ENCODE measurements at regions not wholly inside any gene's neighbourhood (a gene's known extent, or its start where the extent isn't known, plus 50 kb on each side); places are given as distances from the start of the nearest gene placed in this dataset.

DNA sequence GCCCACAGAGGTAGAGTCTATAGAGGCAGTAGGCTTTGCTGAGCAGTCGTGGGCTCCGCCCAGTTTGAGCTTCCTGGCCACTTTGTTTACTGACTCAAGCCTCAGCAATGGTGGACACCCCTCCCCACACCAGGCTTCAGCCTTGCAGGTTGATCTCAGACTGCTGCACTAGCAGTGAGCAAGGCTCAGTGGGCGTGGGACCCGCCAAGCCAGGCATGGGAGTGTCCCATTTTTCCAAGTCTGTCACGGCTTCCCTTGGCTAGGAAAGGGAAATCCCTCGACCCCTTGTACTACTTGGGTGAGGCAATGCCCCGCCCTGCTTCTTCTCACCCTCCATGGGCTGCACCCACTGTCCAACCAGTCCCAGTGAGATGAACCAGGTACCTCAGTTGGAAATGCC lies 135.3 kb upstream of the NT5E start:
- H3K4me3 ChIP-seq (ENCODE audit: low read length), result no peak overlapping the region
- Mint-ChIP-seq H3K9me3 (peaks cover 32% of the 10 kb centered on the region), H3K27ac (no peak overlapping the region), H3K4me1 (no peaks in the 10 kb centered on the region), H3K27me3 (ENCODE audit: insufficient read depth) (peaks cover 3% of the 10 kb centered on the region), H3K36me3 (ENCODE audit: low read depth) (no peaks in the 10 kb centered on the region), H3K4me3 (no peak overlapping the region)
- no peak overlapping the region for H3K27ac ChIP-seq (ENCODE audit: low read depth, low read length)
- 66 to 89% methylated on average over 4 to 7 of the region's 7 CpGs for WGBS, 2 experiments (ENCODE audit: insufficient coverage in 1 of 2, insufficient read length in 1 of 2)
- H3K9me3 ChIP-seq (ENCODE audit: control insufficient read depth, low read length), result peaks cover 13% of the 10 kb centered on the region
- no peaks in the 10 kb centered on the region for H3K27me3 ChIP-seq (ENCODE audit: control insufficient read depth, insufficient read depth, low read length, poor library complexity, severe bottlenecking)
- no peak overlapping the region for H3K9ac ChIP-seq (ENCODE audit: extremely low read depth, low read length, poor library complexity, severe bottlenecking)
- no peaks in the 10 kb centered on the region for H3K36me3 ChIP-seq (ENCODE audit: control insufficient read depth, insufficient read depth, low read length)
- H3K4me1 ChIP-seq (ENCODE audit: control insufficient read depth, insufficient read depth, low read length), result no peaks in the 10 kb centered on the region
- TF ChIP-seq, protein P1, sequence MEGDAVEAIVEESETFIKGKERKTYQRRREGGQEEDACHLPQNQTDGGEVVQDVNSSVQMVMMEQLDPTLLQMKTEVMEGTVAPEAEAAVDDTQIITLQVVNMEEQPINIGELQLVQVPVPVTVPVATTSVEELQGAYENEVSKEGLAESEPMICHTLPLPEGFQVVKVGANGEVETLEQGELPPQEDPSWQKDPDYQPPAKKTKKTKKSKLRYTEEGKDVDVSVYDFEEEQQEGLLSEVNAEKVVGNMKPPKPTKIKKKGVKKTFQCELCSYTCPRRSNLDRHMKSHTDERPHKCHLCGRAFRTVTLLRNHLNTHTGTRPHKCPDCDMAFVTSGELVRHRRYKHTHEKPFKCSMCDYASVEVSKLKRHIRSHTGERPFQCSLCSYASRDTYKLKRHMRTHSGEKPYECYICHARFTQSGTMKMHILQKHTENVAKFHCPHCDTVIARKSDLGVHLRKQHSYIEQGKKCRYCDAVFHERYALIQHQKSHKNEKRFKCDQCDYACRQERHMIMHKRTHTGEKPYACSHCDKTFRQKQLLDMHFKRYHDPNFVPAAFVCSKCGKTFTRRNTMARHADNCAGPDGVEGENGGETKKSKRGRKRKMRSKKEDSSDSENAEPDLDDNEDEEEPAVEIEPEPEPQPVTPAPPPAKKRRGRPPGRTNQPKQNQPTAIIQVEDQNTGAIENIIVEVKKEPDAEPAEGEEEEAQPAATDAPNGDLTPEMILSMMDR (conservative IDR thresholded peaks at IDR 0.05), result no peak
- no peak for DNase-seq

DNA sequence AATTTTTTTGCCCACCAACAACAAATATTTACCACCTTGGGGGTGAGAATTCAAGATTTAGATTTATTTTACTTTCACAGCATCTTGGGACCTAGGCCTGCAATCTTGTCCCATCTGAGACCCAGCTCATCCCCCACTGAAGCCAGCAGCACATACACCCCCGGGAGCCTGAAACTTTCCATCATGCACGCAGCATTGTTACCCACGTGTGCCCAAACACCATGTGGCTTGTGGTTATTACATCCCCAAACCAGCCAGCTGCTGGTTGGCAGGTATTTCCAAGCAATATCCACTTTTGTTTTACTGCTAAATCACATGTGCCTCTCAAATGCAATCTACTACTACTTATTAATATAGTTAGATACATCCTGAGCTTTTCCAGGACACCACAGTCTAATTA lies 149.3 kb upstream of the NT5E start:
- H3K4me3 Mint-ChIP-seq, result no peak overlapping the region
- Histone ChIP-seq H3K36me3 (ENCODE audit: control insufficient read depth, insufficient read depth, low read length) (no peaks in the 10 kb centered on the region), H3K27ac (ENCODE audit: low read depth, low read length) (no peak overlapping the region), H3K4me3 (ENCODE audit: low read length) (no peak overlapping the region), H3K4me1 (ENCODE audit: control insufficient read depth, insufficient read depth, low read length) (no peaks in the 10 kb centered on the region), H3K9me3 (ENCODE audit: control insufficient read depth, low read length) (no peaks in the 10 kb centered on the region), H3K9ac (ENCODE audit: extremely low read depth, low read length, poor library complexity, severe bottlenecking) (no peak overlapping the region), H3K27me3 (ENCODE audit: control insufficient read depth, insufficient read depth, low read length, poor library complexity, severe bottlenecking) (peaks cover under 1% of the 10 kb centered on the region)
- no peak for DNase-seq
- H3K4me1 Mint-ChIP-seq, result no peaks in the 10 kb centered on the region
- no peak overlapping the region for H3K27ac Mint-ChIP-seq
- no peaks in the 10 kb centered on the region for H3K9me3 Mint-ChIP-seq
- TF ChIP-seq, protein P1 (conservative IDR thresholded peaks at IDR 0.05), result no peak
- WGBS, 2 experiments (ENCODE audit: insufficient coverage in 1 of 2, insufficient read length in 1 of 2), result 92 to 100% methylated on average over 1 to 3 of the region's 3 CpGs
- H3K36me3 Mint-ChIP-seq (ENCODE audit: low read depth), result no peaks in the 10 kb centered on the region
- H3K27me3 Mint-ChIP-seq (ENCODE audit: insufficient read depth), result peaks cover 3% of the 10 kb centered on the region

DNA sequence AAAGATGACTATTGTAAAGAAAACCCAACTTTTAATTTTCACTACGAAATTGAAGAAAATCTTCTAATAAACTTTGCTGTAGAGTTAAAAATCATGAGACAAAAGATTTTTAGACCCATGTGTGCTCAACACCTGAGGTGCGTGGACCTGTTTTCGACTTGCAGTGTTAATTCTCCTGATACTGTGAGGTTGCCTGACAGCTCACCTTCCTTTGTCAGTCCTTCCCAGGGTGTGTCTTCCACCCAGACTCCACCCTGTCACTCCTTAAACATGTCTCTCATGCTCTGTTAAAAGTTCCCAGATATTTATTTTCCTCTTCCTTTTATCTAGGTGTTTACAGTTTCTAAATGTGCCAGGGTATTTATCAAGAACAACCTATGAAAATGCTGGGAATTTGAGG lies 151.3 kb upstream of the NT5E start:
- Histone ChIP-seq H3K27me3 (ENCODE audit: control insufficient read depth, insufficient read depth, low read length, poor library complexity, severe bottlenecking) (peaks cover 12% of the 10 kb centered on the region), H3K4me1 (ENCODE audit: control insufficient read depth, insufficient read depth, low read length) (no peaks in the 10 kb centered on the region), H3K27ac (ENCODE audit: low read depth, low read length) (no peak overlapping the region), H3K9ac (ENCODE audit: extremely low read depth, low read length, poor library complexity, severe bottlenecking) (no peak overlapping the region), H3K9me3 (ENCODE audit: control insufficient read depth, low read length) (no peaks in the 10 kb centered on the region), H3K36me3 (ENCODE audit: control insufficient read depth, insufficient read depth, low read length) (no peaks in the 10 kb centered on the region), H3K4me3 (ENCODE audit: low read length) (no peak overlapping the region)
- Mint-ChIP-seq H3K4me1 (no peaks in the 10 kb centered on the region), H3K4me3 (no peak overlapping the region), H3K27me3 (ENCODE audit: insufficient read depth) (peaks cover 5% of the 10 kb centered on the region), H3K36me3 (ENCODE audit: low read depth) (no peaks in the 10 kb centered on the region), H3K27ac (no peak overlapping the region), H3K9me3 (no peaks in the 10 kb centered on the region)
- DNase-seq, result no peak
- WGBS, 2 experiments (ENCODE audit: insufficient coverage in 1 of 2, insufficient read length in 1 of 2), result 55 to 58% methylated on average over 3 of the region's 3 CpGs
- TF ChIP-seq, protein P1 (conservative IDR thresholded peaks at IDR 0.05), result no peak
